ENCODE measurements at regions not wholly inside any gene's neighbourhood (a gene's known extent, or its start where the extent isn't known, plus 50 kb on each side); places are given as distances from the start of the nearest gene placed in this dataset.

GRCh38 chr12:47509398-47509851 is 196.4 kb downstream of the RPAP3 start:
- no peak for TF ChIP-seq CTCF (IDR thresholded peaks at IDR 0.05)
- no peak for TF ChIP-seq EP300 (IDR thresholded peaks at IDR 0.05)
- no peak for TF ChIP-seq POLR2A (IDR thresholded peaks at IDR 0.05)
